Hepatocyte (in vitro differentiated cells): ENCODE measurements at regions not wholly inside any gene's neighbourhood (a gene's known extent, or its start where the extent isn't known, plus 50 kb on each side); places are given as distances from the start of the nearest gene placed in this dataset.

ENCODE experiments used
- DNase-seq: peaks from one replicate; pipeline ENCODE4 v3.0.0-alpha.2; 2016; ENCODE audit warnings: low spot score
- H2AFZ ChIP-seq: fragments of 200-600 bp; sonication (generic); 2 replicates; pipeline ENCODE4 v1.6.0; 2016; ENCODE audit warnings: antibody characterized with exemption, mild to moderate bottlenecking
- H3K27ac ChIP-seq: fragments of 200-600 bp; sonication (generic); 2 replicates; pipeline ENCODE4 v1.5.1; 2016; ENCODE audit warnings: mild to moderate bottlenecking
- H3K27me3 ChIP-seq: fragments of 200-600 bp; sonication (generic); 2 replicates; pipeline ENCODE4 v1.6.1; 2016
- H3K36me3 ChIP-seq: fragments of 200-600 bp; sonication (generic); replicated peaks from 2 replicates; pipeline ENCODE4 v1.5.1; 2016; ENCODE audit warnings: low read depth; ENCODE audit not compliant: insufficient read depth
- H3K4me1 ChIP-seq: fragments of 200-600 bp; sonication (generic); 2 replicates; pipeline ENCODE4 v1.5.1; 2016; ENCODE audit warnings: mild to moderate bottlenecking, moderate library complexity; ENCODE audit not compliant: insufficient read depth
- H3K4me2 ChIP-seq: fragments of 200-600 bp; sonication (generic); 2 replicates; pipeline ENCODE4 v1.6.0; 2016
- H3K4me3 ChIP-seq: fragments of 200-600 bp; sonication (generic); 2 replicates; pipeline ENCODE4 v1.5.1; 2016; ENCODE audit warnings: mild to moderate bottlenecking
- H3K79me2 ChIP-seq: fragments of 200-600 bp; sonication (generic); 2 replicates; pipeline ENCODE4 v1.6.0; 2017; ENCODE audit warnings: mild to moderate bottlenecking
- H3K9me2 ChIP-seq: fragments of 200-600 bp; sonication (generic); replicated peaks from 2 replicates; pipeline ENCODE4 v1.6.0; 2017; ENCODE audit warnings: mild to moderate bottlenecking; ENCODE audit not compliant: insufficient read depth
- H3K9me3 ChIP-seq: fragments of 200-600 bp; sonication (generic); 2 replicates; pipeline ENCODE4 v1.5.1; 2016; ENCODE audit warnings: low read depth, mild to moderate bottlenecking
- H4K20me1 ChIP-seq: fragments of 200-600 bp; sonication (generic); 2 replicates; pipeline ENCODE4 v1.6.0; 2016; ENCODE audit warnings: mild to moderate bottlenecking; ENCODE audit not compliant: insufficient read depth, poor library complexity, severe bottlenecking
- EZH2 ChIP-seq: fragments of 200-600 bp; sonication (generic); IDR thresholded peaks from 2 replicates; pipeline ENCODE4 v1.6.1; 2016; ENCODE audit warnings: antibody characterized with exemption, mild to moderate bottlenecking, borderline replicate concordance
- EZH2phosphoT487 ChIP-seq: fragments of 200-600 bp; sonication (generic); IDR thresholded peaks from one replicate; pipeline ENCODE4 v1.6.1; 2018; ENCODE audit warnings: antibody characterized with exemption, mild to moderate bottlenecking, low read depth, moderate library complexity; ENCODE audit not compliant: unreplicated experiment, severe bottlenecking
- WGBS: methylation state at CpG from one replicate; pipeline ENCODE4 v1.1.6; 2016; ENCODE audit warnings: low lambda C conversion rate; ENCODE audit errors: missing lambda C conversion rate; 5-methylcytosine and 5-hydroxymethylcytosine counted together
- TF ChIP-seq, protein P1 (sequence below): fragments of 200-600 bp; sonication (generic); IDR thresholded peaks from 2 replicates; pipeline ENCODE4 v1.5.1; 2016; ENCODE audit warnings: antibody characterized with exemption, mild to moderate bottlenecking; ENCODE audit not compliant: poor library complexity

DNA sequence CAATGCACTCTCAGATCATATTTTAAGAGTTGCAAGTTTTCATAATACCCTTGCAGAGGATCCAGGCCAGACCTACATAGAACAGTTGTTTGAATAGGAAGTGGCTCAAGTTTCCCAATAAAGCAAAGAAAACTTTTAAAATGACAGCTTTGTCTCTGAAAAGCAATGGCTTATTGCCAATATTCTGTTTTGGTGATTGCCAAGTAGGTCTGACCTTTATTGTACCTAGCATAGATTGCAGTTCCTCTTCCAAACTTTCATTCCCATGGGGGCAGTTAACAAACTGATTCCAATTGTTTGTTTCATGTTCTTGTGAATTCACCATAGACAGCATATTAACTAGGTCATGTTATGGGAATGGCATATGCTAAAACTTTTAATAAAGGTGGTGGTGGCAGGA is 664.6 kb upstream of the CA10 start:
- H3K79me2 ChIP-seq = no peaks in the 10 kb centered on the region
- no peaks in the 10 kb centered on the region for H3K36me3 ChIP-seq
- no peaks in the 10 kb centered on the region for H3K9me3 ChIP-seq
- H3K4me1 ChIP-seq = no peaks in the 10 kb centered on the region
- no peaks in the 10 kb centered on the region for H3K9me2 ChIP-seq
- H3K27ac ChIP-seq = no peak overlapping the region
- H3K4me2 ChIP-seq = no peak overlapping the region
- TF ChIP-seq EZH2 (no peak), EZH2phosphoT487 (no peak)
- TF ChIP-seq, protein P1, sequence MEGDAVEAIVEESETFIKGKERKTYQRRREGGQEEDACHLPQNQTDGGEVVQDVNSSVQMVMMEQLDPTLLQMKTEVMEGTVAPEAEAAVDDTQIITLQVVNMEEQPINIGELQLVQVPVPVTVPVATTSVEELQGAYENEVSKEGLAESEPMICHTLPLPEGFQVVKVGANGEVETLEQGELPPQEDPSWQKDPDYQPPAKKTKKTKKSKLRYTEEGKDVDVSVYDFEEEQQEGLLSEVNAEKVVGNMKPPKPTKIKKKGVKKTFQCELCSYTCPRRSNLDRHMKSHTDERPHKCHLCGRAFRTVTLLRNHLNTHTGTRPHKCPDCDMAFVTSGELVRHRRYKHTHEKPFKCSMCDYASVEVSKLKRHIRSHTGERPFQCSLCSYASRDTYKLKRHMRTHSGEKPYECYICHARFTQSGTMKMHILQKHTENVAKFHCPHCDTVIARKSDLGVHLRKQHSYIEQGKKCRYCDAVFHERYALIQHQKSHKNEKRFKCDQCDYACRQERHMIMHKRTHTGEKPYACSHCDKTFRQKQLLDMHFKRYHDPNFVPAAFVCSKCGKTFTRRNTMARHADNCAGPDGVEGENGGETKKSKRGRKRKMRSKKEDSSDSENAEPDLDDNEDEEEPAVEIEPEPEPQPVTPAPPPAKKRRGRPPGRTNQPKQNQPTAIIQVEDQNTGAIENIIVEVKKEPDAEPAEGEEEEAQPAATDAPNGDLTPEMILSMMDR = no peak
- H3K27me3 ChIP-seq = no peaks in the 10 kb centered on the region
- H2AFZ ChIP-seq = no peak overlapping the region
- no peak overlapping the region for H3K4me3 ChIP-seq
- no peaks in the 10 kb centered on the region for H4K20me1 ChIP-seq
- DNase-seq = no peak

GRCh38 chr17:52790359-52790955 is 631.9 kb upstream of the CA10 start:
- Histone ChIP-seq H4K20me1 (no peaks in the 10 kb centered on the region), H3K9me3 (no peaks in the 10 kb centered on the region), H3K9me2 (no peaks in the 10 kb centered on the region), H3K36me3 (no peaks in the 10 kb centered on the region), H3K79me2 (no peaks in the 10 kb centered on the region), H3K27ac (no peak overlapping the region), H3K4me3 (no peak overlapping the region), H3K4me1 (no peaks in the 10 kb centered on the region), H3K27me3 (no peaks in the 10 kb centered on the region), H3K4me2 (no peak overlapping the region), H2AFZ (no peak overlapping the region)
- 83% methylated on average over 7 of the region's 7 CpGs for WGBS
- TF ChIP-seq, protein P1 = no peak
- no peak for TF ChIP-seq EZH2
- TF ChIP-seq EZH2phosphoT487 = no peak
- no peak for DNase-seq

- Histone ChIP-seq H3K4me2 (no peak overlapping the region), H3K4me3 (no peak overlapping the region), H3K9me2 (no peaks in the 10 kb centered on the region), H3K4me1 (no peaks in the 10 kb centered on the region), H3K36me3 (no peaks in the 10 kb centered on the region), H2AFZ (no peak overlapping the region), H3K9me3 (no peaks in the 10 kb centered on the region), H3K27me3 (no peaks in the 10 kb centered on the region), H4K20me1 (no peaks in the 10 kb centered on the region), H3K27ac (no peak overlapping the region), H3K79me2 (no peaks in the 10 kb centered on the region)
- DNase-seq = no peak
- no peak for TF ChIP-seq EZH2phosphoT487
- TF ChIP-seq EZH2 = no peak
- TF ChIP-seq, protein P1 = no peak
- 58% methylated on average over 3 of the region's 3 CpGs for WGBS
Measured at GRCh38 chr17:52789829-52790228, 631.3 kb upstream of the CA10 start.

- DNase-seq = no peak
- no peak for TF ChIP-seq EZH2
- no peaks in the 10 kb centered on the region for H3K9me3 ChIP-seq
- no peak overlapping the region for H3K4me2 ChIP-seq
- no peak overlapping the region for H2AFZ ChIP-seq
- H3K27me3 ChIP-seq = no peaks in the 10 kb centered on the region
- H3K79me2 ChIP-seq = no peaks in the 10 kb centered on the region
- no peak overlapping the region for H3K27ac ChIP-seq
- H3K4me1 ChIP-seq = no peaks in the 10 kb centered on the region
- no peaks in the 10 kb centered on the region for H3K36me3 ChIP-seq
- H4K20me1 ChIP-seq = no peaks in the 10 kb centered on the region
- no peak overlapping the region for H3K4me3 ChIP-seq
- H3K9me2 ChIP-seq = no peaks in the 10 kb centered on the region
- 37% methylated on average over 4 of the region's 4 CpGs for WGBS
Measured at GRCh38 chr17:52776234-52776633, 617.7 kb upstream of the CA10 start.
